ENCODE measurements at regions not wholly inside any gene's neighbourhood (a gene's known extent, or its start where the extent isn't known, plus 50 kb on each side); places are given as distances from the start of the nearest gene placed in this dataset.

DNA sequence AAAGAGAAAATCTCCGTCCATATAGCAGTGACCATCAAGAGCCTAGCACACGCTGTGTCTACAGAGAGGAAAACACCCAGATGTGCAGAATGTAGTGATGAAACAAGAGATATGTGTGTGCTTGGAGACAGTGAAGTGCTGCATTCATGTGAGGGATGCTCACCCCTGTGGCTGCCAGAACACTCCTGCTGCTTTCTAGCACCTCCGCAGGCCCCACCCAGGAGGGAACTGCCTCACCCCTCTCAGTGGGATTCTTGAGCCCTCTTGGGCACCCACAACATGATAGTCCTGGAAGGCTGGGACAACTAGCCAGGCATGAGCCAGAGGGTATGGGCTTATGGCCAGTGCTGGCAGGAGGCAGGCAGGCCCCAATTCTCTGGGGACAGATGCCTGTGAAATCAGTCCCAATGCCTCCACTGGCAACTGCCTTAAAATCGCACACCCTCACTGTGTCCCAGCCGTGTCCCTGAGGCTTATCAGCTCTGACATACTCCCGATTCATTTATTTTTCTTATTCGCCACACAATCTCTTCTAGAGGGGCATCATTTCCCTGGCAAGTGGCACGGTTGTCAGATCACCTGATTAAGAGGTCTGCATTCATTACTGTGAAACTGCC, 73.2 kb upstream of the FSTL4 start:
- TF ChIP-seq, protein P1, sequence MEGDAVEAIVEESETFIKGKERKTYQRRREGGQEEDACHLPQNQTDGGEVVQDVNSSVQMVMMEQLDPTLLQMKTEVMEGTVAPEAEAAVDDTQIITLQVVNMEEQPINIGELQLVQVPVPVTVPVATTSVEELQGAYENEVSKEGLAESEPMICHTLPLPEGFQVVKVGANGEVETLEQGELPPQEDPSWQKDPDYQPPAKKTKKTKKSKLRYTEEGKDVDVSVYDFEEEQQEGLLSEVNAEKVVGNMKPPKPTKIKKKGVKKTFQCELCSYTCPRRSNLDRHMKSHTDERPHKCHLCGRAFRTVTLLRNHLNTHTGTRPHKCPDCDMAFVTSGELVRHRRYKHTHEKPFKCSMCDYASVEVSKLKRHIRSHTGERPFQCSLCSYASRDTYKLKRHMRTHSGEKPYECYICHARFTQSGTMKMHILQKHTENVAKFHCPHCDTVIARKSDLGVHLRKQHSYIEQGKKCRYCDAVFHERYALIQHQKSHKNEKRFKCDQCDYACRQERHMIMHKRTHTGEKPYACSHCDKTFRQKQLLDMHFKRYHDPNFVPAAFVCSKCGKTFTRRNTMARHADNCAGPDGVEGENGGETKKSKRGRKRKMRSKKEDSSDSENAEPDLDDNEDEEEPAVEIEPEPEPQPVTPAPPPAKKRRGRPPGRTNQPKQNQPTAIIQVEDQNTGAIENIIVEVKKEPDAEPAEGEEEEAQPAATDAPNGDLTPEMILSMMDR (IDR thresholded peaks at IDR 0.05), result no peak
- TF ChIP-seq POLR2A (IDR thresholded peaks at IDR 0.05), result no peak
